ENCODE measurements at regions not wholly inside any gene's neighbourhood (a gene's known extent, or its start where the extent isn't known, plus 50 kb on each side); places are given as distances from the start of the nearest gene placed in this dataset.

DNA sequence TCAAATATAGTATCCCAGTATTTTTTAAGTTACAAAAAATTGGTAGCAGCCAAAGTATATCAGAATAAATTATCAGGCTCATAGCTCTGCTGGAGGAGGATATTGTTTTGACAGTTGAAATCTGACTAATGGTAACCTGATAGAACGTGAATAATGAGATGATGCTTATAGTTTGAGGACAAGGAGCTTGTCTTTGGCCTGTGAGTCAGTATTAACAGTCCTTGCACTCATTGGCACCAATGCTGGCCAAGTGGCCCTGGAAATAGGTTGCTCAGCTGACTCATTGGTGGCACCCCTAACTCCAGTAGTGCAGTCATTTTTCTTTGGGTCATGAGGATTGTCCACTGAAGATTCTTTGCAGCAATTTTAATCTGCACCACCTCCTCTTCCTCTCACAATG, 203.3 kb upstream of the JADE1 start:
- Histone ChIP-seq H4K20me1 (ENCODE audit: control insufficient read depth, insufficient read depth, low read length, poor library complexity, severe bottlenecking) (no peaks in the 10 kb centered on the region), H2AFZ (ENCODE audit: insufficient read depth, low read depth, low read length, poor library complexity, severe bottlenecking) (no peak overlapping the region), H3K4me2 (replicated peaks; ENCODE audit: low read depth, low read length, poor library complexity, severe bottlenecking) (no peak overlapping the region), H3K9ac (ENCODE audit: low read length) (no peak overlapping the region), H3K36me3 (replicated peaks in 1 of 2; ENCODE audit: control extremely low read depth in 1 of 2, control insufficient read depth in 1 of 2, extremely low read depth in 1 of 2, insufficient read depth in 2 of 2, low read length in 1 of 2) (no peaks in the 10 kb centered on the region), H3K27ac (ENCODE audit: low read length in 2 of 2) (no peak overlapping the region), H3K9me3 (ENCODE audit: control extremely low read depth in 1 of 3, control insufficient read depth in 2 of 3, insufficient read depth in 1 of 3, low read length in 2 of 3) (no peaks in the 10 kb centered on the region), H3K4me1 (ENCODE audit: control insufficient read depth in 2 of 2, insufficient read depth in 2 of 2, low read length in 2 of 2) (no peaks in the 10 kb centered on the region), H3K27me3 (replicated peaks in 1 of 4; ENCODE audit: control extremely low read depth in 1 of 4, control insufficient read depth in 3 of 4, insufficient read depth in 4 of 4, low read length in 3 of 4) (no peaks in the 10 kb centered on the region), H3K79me2 (ENCODE audit: control insufficient read depth, insufficient read depth, low read length) (no peaks in the 10 kb centered on the region), H3K4me3 (ENCODE audit: control extremely low read depth in 1 of 5, extremely low read depth in 1 of 5, insufficient read depth in 1 of 5, low read depth in 2 of 5, low read length in 4 of 5) (no peak overlapping the region)
- ChIA-PET CTCF (interaction anchor here (0.6 kb wide), 1 partner anchor 108 kb away, joined by 4 read pairs; no protein-coding TSS in a partner anchor), POLR2A (no interaction called here)
- TF ChIP-seq EZH2 (IDR thresholded peaks at IDR 0.05; ENCODE audit: borderline replicate concordance, insufficient read depth, low read depth, low read length, poor library complexity, severe bottlenecking), result no peak
- TF ChIP-seq, protein P1, sequence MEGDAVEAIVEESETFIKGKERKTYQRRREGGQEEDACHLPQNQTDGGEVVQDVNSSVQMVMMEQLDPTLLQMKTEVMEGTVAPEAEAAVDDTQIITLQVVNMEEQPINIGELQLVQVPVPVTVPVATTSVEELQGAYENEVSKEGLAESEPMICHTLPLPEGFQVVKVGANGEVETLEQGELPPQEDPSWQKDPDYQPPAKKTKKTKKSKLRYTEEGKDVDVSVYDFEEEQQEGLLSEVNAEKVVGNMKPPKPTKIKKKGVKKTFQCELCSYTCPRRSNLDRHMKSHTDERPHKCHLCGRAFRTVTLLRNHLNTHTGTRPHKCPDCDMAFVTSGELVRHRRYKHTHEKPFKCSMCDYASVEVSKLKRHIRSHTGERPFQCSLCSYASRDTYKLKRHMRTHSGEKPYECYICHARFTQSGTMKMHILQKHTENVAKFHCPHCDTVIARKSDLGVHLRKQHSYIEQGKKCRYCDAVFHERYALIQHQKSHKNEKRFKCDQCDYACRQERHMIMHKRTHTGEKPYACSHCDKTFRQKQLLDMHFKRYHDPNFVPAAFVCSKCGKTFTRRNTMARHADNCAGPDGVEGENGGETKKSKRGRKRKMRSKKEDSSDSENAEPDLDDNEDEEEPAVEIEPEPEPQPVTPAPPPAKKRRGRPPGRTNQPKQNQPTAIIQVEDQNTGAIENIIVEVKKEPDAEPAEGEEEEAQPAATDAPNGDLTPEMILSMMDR (IDR thresholded peaks at IDR 0.05), result no peak
- H3K27ac Mint-ChIP-seq, result no peak overlapping the region
- no peaks in the 10 kb centered on the region for H3K9me3 Mint-ChIP-seq (ENCODE audit: insufficient read depth)
- no peak overlapping the region for H3K4me3 Mint-ChIP-seq
- WGBS (ENCODE audit: insufficient coverage), result 71% methylated on average over 1 of the region's 1 CpG
- DNase-seq (no peak), ATAC-seq (ENCODE audit: low read depth) (no peak)
- intact Hi-C loops (cut with micrococcal nuclease), result no loop called here
- no peaks in the 10 kb centered on the region for H3K4me1 Mint-ChIP-seq
- peaks cover 6% of the 10 kb centered on the region for H3K27me3 Mint-ChIP-seq

DNA sequence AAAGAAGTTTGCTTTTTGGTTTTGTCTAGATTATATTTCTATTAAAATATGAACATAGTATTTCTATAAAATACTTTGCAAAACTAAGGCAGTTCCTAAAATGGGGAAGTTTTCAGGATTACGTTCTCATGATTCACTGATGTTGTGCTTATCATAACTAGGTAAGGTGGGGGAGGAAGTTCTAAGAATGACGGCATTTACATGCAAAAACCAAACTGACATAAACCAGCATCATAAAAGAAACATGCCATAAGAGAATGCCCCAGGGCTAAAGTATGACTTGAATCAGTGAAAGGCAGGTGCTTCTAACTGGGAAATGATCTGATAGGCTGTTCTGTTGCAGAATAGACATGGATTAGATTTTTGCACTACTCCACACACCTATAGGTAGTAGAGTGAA, 204.7 kb upstream of the JADE1 start:
- Histone ChIP-seq H4K20me1 (ENCODE audit: control insufficient read depth, insufficient read depth, low read length, poor library complexity, severe bottlenecking) (no peaks in the 10 kb centered on the region), H3K4me3 (ENCODE audit: control extremely low read depth in 1 of 5, extremely low read depth in 1 of 5, insufficient read depth in 1 of 5, low read depth in 2 of 5, low read length in 4 of 5) (no peak overlapping the region), H3K4me1 (ENCODE audit: control insufficient read depth in 2 of 2, insufficient read depth in 2 of 2, low read length in 2 of 2) (no peaks in the 10 kb centered on the region), H3K9ac (ENCODE audit: low read length) (no peak overlapping the region), H2AFZ (ENCODE audit: insufficient read depth, low read depth, low read length, poor library complexity, severe bottlenecking) (no peak overlapping the region), H3K79me2 (ENCODE audit: control insufficient read depth, insufficient read depth, low read length) (no peaks in the 10 kb centered on the region), H3K27me3 (replicated peaks in 1 of 4; ENCODE audit: control extremely low read depth in 1 of 4, control insufficient read depth in 3 of 4, insufficient read depth in 4 of 4, low read length in 3 of 4) (no peaks in the 10 kb centered on the region), H3K9me3 (ENCODE audit: control extremely low read depth in 1 of 3, control insufficient read depth in 2 of 3, insufficient read depth in 1 of 3, low read length in 2 of 3) (no peaks in the 10 kb centered on the region), H3K4me2 (replicated peaks; ENCODE audit: low read depth, low read length, poor library complexity, severe bottlenecking) (no peak overlapping the region), H3K27ac (ENCODE audit: low read length in 2 of 2) (no peak overlapping the region), H3K36me3 (replicated peaks in 1 of 2; ENCODE audit: control extremely low read depth in 1 of 2, control insufficient read depth in 1 of 2, extremely low read depth in 1 of 2, insufficient read depth in 2 of 2, low read length in 1 of 2) (no peaks in the 10 kb centered on the region)
- no peaks in the 10 kb centered on the region for H3K9me3 Mint-ChIP-seq (ENCODE audit: insufficient read depth)
- intact Hi-C loops (cut with micrococcal nuclease), result no loop called here
- no peaks in the 10 kb centered on the region for H3K4me1 Mint-ChIP-seq
- no peak for TF ChIP-seq EZH2 (IDR thresholded peaks at IDR 0.05; ENCODE audit: borderline replicate concordance, insufficient read depth, low read depth, low read length, poor library complexity, severe bottlenecking)
- TF ChIP-seq, protein P1 (IDR thresholded peaks at IDR 0.05), result no peak
- no peak overlapping the region for H3K27ac Mint-ChIP-seq
- ATAC-seq (ENCODE audit: low read depth) (no peak), DNase-seq (no peak)
- POLR2A ChIA-PET, result no interaction called here
- no peak overlapping the region for H3K4me3 Mint-ChIP-seq
- CTCF ChIA-PET, result no interaction called here
- no CpG with 5 or more reads among the region's 2 CpGs for WGBS (ENCODE audit: insufficient coverage)
- H3K27me3 Mint-ChIP-seq, result peaks cover 12% of the 10 kb centered on the region
